ENCODE measurements at regions not wholly inside any gene's neighbourhood (a gene's known extent, or its start where the extent isn't known, plus 50 kb on each side); places are given as distances from the start of the nearest gene placed in this dataset.

GRCh38 chr16:6016530-6017184 is 919.1 kb upstream of the EEF2KMT start:
- DNase-seq (ENCODE audit: extremely low read depth, low read depth) = no peak
- TF ChIP-seq CTCF (IDR thresholded peaks at IDR 0.05; ENCODE audit: low read depth, low read length) = no peak

DNA sequence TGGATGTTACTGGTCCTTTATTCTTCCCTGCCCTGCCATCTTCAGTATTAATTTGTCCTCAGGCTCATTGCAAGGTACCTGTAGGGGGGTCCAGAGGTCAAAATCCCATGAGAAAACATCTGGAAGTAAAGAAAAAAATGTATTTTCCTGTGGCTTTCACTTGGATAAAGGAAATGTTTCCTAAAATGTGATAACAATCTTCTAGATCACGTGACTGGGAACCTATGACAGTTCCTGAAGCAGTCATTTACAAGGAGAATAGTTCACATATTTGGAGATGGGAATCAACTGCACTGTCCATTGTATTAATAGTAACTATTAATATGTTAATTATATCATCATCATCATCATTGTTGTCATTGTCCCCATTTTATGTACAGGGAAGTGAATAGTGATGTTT is 915.1 kb upstream of the EEF2KMT start:
- TF ChIP-seq CTCF (IDR thresholded peaks at IDR 0.05; ENCODE audit: low read depth, low read length) = no peak
- no peak for DNase-seq (ENCODE audit: extremely low read depth, low read depth)

GRCh38 chr16:6009151-6009550 is 911.6 kb upstream of the EEF2KMT start:
- no peak for TF ChIP-seq CTCF (IDR thresholded peaks at IDR 0.05; ENCODE audit: low read depth, low read length)
- no peak for DNase-seq (ENCODE audit: extremely low read depth, low read depth)

GRCh38 chr16:6008670-6009069 is 911.1 kb upstream of the EEF2KMT start:
- no peak for TF ChIP-seq CTCF (IDR thresholded peaks at IDR 0.05; ENCODE audit: low read depth, low read length)
- no peak for DNase-seq (ENCODE audit: extremely low read depth, low read depth)

GRCh38 chr16:5993356-5993755 is 895.8 kb upstream of the EEF2KMT start:
- TF ChIP-seq CTCF (IDR thresholded peaks at IDR 0.05; ENCODE audit: low read depth, low read length) = no peak
- no peak for DNase-seq (ENCODE audit: extremely low read depth, low read depth)

GRCh38 chr16:5982979-5983378 is 885.4 kb upstream of the EEF2KMT start:
- DNase-seq (ENCODE audit: extremely low read depth, low read depth) = no peak
- TF ChIP-seq CTCF (IDR thresholded peaks at IDR 0.05; ENCODE audit: low read depth, low read length) = no peak

- TF ChIP-seq CTCF (IDR thresholded peaks at IDR 0.05; ENCODE audit: low read depth, low read length) = no peak
- no peak for DNase-seq (ENCODE audit: extremely low read depth, low read depth)
Measured at GRCh38 chr16:5979905-5980550, 882.4 kb upstream of the EEF2KMT start.
